ENCODE measurements at regions not wholly inside any gene's neighbourhood (a gene's known extent, or its start where the extent isn't known, plus 50 kb on each side); places are given as distances from the start of the nearest gene placed in this dataset.
"Not testable (repeated sequence)": the region's sequence is repeated elsewhere in the genome, so short reads cannot be mapped to it uniquely, and the experiment has no call there.

DNA sequence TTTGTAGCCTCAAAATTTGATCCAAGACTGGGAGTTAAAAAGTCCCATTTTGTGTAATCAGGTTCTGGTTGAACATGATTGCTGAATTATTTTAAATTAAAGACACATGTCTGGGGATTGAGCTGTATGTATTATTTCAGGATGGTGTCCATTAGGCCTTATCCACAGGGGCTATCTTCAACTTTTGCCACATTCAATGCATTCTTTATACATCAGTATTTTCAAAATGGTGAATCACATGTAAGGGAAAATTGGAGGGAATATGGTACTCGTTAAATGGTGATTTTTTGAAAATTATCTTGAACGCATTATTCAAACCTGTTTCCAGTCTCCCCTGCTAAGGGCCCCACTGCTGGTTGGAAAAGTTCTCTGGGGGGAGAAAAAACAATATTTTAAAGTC lies 367.7 kb upstream of the NPVF start:
- DNase-seq (ENCODE audit: low read depth, low spot score) = no peak

DNA sequence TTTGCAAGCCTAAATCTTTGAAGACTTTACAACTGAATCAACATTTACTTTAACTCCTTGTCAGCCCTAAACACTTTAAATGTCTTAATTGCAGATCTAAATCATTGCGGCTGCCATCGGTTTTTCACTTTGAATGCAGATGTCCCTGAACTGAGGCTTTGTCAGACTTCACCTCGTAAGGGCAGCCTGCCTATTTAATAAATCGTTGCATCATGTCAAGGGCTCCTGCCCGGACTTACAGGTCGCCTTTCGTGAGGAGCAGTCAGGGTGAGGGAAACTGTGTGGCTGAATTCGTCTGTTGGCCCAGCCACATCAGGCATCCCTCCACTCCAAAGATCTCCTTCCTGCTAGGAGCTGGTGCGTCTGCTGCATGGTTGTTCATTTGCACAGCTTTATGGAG lies 368.2 kb upstream of the NPVF start:
- no peak for DNase-seq (ENCODE audit: low read depth, low spot score)

- DNase-seq (ENCODE audit: low read depth, low spot score) = no peak
These were observed 369.7 kb upstream of the NPVF start for GRCh38 chr7:25597946-25598345.

DNA sequence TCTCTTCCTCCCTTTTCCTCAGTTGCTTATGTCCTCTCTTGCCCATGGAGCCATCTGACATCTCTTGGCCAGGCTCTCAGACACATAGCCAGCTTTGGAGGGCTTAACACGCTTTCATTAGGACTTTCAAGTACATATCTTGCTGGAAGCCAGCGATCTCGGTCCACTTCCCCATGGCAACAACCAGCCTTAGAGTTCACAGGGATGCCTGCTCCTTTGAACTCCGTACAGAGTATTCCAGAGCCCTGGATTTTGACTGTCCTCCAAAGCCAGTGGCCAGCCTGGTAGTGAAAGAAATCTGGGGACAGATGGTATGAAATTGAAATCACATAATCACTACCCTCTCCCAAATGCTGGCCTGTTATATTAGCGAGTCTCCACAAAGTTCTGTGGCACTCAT lies 370.5 kb upstream of the NPVF start:
- no peak for DNase-seq (ENCODE audit: low read depth, low spot score)

- DNase-seq (ENCODE audit: low read depth, low spot score) = no peak
These were observed 372.1 kb upstream of the NPVF start for GRCh38 chr7:25600262-25600920.

DNA sequence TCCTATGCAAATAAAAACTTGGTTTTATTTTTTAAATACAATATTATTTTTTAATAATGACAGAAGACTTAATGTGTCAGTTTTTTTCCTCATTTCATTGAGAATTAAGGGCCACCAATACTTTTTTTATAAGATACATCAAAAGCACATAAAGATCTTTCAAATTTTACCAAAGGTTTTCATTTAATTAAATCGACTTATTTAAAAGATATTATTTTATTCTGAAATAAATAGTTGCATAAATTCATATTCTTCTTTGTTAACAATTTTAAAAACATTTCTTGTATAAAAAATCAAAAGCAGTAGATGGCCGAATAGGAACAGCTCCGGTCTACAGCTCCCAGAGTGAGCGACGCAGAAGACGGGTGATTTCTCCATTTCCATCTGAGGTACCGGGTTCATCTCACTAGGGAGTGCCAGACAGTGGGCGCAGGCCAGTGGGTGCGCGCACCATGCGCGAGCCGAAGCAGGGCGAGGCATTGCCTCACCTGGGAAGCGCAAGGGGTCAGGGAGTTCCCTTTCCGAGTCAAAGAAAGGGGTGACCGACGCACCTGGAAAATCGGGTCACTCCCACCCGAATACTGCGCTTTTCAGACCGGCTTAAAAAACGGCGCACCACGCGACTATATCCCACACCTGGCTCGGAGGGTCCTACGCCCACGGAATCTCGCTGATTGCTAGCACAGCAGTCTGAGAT lies 374.6 kb upstream of the NPVF start:
- not testable (repeated sequence) for DNase-seq (ENCODE audit: low read depth, low spot score)

DNA sequence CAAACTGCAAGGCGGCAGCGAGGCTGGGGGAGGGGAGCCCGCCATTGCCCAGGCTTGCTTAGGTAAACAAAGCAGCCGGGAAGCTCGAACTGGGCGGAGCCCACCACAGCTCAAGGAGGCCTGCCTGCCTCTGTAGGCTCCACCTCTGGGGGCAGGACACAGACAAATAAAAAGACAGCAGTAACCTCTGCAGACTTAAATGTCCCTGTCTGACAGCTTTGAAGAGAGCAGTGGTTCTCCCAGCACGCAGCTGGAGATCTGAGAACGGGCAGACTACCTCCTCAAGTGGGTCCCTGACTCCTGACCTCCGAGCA lies 375.1 kb upstream of the NPVF start:
- not testable (repeated sequence) for DNase-seq (ENCODE audit: low read depth, low spot score)

DNA sequence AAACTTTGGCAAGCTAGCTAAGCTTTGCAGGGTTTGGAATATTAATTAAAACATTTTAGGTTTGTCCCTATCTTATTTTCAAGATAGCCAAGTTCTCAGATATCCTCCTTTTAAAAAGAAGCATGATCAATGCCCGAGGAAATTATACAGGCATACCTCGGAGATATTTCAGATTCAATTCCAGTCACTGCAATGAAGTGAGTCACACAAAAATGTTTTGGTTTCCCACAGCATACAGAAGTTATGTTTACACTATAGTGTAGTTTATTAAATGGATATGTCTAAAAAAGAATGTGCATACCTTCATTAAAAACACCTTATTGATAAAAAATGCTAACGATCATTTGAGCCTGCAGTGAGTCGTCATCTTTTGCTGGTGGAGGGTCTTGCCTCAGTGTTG lies 382.9 kb upstream of the NPVF start:
- no peak for DNase-seq (ENCODE audit: low read depth, low spot score)

DNA sequence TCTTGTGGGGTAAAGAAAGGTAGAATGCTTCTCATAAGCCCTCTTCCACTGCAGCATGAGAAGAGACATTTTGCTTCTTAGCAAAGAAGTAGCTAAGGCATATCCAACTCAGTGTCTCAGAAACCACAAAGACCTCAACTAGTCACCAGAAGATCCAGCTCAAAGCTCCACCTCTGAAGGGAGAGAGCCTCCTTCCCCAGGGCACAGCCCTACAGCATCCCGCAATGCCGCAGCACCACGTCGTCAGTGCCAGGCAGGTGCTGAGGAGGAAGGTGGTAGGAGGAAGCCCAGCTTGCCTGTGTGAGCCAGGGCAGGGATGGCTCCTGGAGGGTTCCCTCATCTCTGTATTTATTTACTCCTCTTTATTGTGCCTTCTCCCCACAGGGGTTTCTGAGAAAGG lies 385.6 kb upstream of the NPVF start:
- no peak for DNase-seq (ENCODE audit: low read depth, low spot score)

DNA sequence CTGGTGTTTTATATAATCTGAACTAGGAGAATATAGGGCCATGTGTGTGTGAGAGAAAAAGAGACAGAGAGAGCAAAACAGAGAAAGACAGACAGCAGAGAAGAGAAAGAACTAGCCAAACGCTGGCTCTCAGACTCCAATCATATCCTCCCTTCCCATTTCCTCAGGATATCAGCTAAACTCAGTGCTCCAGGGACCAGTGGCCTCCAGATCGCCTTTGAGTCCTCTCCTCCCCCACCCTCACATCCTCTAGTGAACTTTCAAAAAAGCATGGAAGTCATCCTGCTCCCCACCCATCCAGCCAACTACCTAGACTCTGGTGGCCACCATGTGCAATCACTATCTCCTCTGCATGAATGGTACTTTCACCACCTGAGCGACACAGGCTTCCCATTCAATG lies 386.1 kb upstream of the NPVF start:
- DNase-seq (ENCODE audit: low read depth, low spot score) = no peak

- no peak for DNase-seq (ENCODE audit: low read depth, low spot score)
These were observed 386.7 kb upstream of the NPVF start for GRCh38 chr7:25615003-25615402.

GRCh38 chr7:25615593-25615992 lies 387.3 kb upstream of the NPVF start:
- DNase-seq (ENCODE audit: low read depth, low spot score) = no peak

- DNase-seq (ENCODE audit: low read depth, low spot score) = no peak
These were observed 388.9 kb upstream of the NPVF start for GRCh38 chr7:25617214-25617613.

- no peak for DNase-seq (ENCODE audit: low read depth, low spot score)
These were observed 389.4 kb upstream of the NPVF start for GRCh38 chr7:25617673-25618072.

DNA sequence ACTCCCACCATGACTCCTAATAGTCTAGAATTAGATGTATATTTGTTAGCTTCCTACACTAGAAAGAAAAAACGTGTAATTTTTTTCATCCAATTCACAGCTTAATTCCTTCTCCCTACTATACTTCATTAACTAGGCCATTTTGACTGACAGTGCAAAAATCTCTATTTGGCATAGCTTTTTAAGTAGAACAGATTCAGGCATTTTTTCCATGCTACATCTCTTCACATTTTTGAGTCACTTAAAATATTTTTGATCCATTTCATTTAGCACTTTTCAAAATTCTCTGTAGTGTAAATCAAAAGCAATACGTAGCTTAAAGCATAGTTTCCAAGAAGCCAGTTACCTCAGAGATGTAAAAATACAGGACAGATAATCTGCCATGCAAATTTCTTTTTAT lies 391.1 kb upstream of the NPVF start:
- DNase-seq (ENCODE audit: low read depth, low spot score) = no peak

- no peak for DNase-seq (ENCODE audit: low read depth, low spot score)
These were observed 391.9 kb upstream of the NPVF start for GRCh38 chr7:25619963-25620799.

DNA sequence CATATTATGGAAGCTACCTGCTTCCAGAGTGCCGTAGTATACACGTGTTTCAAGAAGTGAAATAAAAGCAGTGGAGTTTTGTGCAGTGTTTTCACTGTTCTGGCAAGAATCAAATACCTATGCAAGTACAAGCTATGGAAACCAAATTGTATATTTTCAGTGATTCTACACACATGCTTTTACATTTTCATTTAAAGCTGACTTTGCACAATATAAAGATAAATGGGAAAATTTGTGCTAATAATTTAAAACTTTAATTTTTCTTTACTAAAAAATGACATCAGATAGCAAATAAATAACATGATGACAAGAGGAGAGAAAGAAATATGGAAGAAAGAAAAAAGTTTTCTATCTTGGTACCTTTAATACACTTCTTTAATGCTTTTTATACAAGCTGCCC lies 393.7 kb upstream of the NPVF start:
- DNase-seq (ENCODE audit: low read depth, low spot score) = no peak

DNA sequence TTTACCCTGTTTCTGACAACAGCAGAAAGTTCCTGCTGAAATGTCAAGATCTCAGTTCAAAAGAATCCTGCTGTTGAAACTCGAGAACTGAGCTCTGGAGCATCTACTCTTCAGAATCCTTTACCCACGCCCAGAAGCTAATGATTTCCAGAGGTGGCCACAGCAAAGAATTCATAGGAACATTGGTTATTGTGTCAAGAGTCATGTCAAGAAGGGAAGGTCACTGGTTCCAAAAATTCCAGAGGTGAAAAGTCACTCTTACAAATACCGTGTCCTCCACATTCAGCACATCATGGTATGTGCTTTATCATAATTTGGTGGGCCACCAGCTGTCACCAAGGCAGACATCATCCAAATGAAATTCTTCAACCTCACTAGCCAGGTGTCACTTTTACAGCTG lies 394.4 kb upstream of the NPVF start:
- DNase-seq (ENCODE audit: low read depth, low spot score) = no peak

GRCh38 chr7:25624051-25624450 lies 395.8 kb upstream of the NPVF start:
- no peak for DNase-seq (ENCODE audit: low read depth, low spot score)

DNA sequence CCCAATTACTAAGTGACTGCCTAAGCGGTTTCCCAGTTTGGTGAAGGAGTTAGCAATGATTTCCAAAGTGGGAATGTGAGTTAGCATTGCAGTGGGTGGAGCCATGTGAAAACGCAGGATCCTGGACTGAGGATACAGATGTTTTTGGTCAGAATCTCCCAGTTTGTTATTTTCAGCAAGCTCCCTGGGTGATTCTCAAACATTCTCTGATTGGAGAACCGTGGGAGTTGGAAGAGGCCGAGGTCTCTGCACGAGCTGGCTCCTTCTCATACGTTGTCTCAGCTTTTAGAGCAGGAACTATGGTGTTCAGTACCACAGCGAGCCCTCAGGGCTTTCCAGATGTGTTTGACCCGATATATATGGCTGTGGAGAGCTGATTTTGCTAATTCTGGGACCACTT lies 396.5 kb upstream of the NPVF start:
- no peak for DNase-seq (ENCODE audit: low read depth, low spot score)

GRCh38 chr7:25625306-25625992 lies 397.2 kb upstream of the NPVF start:
- DNase-seq (ENCODE audit: low read depth, low spot score) = no peak

DNA sequence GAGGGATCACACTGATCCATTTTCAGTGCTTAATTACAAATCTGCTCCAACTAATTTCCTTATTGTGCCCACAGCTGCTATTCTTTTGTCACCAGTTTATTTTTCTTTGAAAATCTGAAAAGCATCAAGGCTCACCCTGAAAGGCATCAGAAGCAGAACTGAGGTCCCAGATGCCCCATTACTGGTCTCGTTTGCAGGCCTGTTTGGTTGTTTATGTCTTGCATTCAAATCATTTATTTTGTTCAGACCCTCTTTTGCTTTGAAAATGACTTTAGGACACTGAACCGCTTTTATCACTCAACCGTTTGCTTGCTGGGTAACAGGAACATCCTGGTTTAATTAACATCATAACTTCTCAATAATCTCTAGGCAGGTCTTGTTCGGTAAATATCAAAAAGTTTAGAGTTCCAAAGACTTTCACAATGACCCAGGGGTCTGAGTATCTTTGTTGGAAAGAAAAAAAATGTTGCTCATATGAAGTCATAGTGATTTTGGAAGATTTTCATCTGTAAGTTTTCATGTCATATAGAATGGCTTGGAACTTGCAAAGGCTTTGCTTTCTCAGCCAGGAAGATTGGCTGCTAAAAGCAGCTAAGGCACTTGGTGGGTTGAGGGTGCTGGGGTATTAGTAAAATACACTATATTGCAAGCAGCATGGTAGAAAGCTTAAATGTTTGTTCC lies 398.3 kb upstream of the NPVF start:
- no peak for DNase-seq (ENCODE audit: low read depth, low spot score)

All from brain pericyte (primary cell).